Mucosa of rectum (tissue), 2 donors: ENCODE measurements at regions not wholly inside any gene's neighbourhood (a gene's known extent, or its start where the extent isn't known, plus 50 kb on each side); places are given as distances from the start of the nearest gene placed in this dataset.

ENCODE experiments used
- H3K27ac ChIP-seq, 2 donors: one replicate each; pipeline ENCODE4 v1.7.0; 2013; ENCODE audit warnings: inconsistent platforms in 2 of 2, low read depth in 2 of 2, low read length in 2 of 2
- H3K27me3 ChIP-seq, 2 donors: one replicate each; pipeline ENCODE4 v1.7.0; 2013; ENCODE audit warnings: low read length in 2 of 2; ENCODE audit not compliant: control insufficient read depth in 2 of 2, insufficient read depth in 2 of 2
- H3K36me3 ChIP-seq, 2 donors: one replicate each; pipeline ENCODE4 v1.7.0; 2013; ENCODE audit warnings: low read length in 2 of 2; ENCODE audit not compliant: control insufficient read depth in 2 of 2, insufficient read depth in 2 of 2
- H3K4me1 ChIP-seq, 2 donors: one replicate each; pipeline ENCODE4 v1.7.0; 2013; ENCODE audit warnings: low read length in 2 of 2, mild to moderate bottlenecking in 1 of 2; ENCODE audit not compliant: control insufficient read depth in 2 of 2, insufficient read depth in 2 of 2
- H3K4me3 ChIP-seq, 2 donors: one replicate each; pipeline ENCODE4 v1.7.0; 2013; ENCODE audit warnings: low read length in 2 of 2
- H3K9ac ChIP-seq, 2 donors: one replicate each; pipeline ENCODE4 v1.7.0; 2013; ENCODE audit warnings: low read length in 2 of 2, low read depth in 1 of 2, mild to moderate bottlenecking in 1 of 2
- H3K9me3 ChIP-seq, 2 donors: one replicate each; pipeline ENCODE4 v1.7.0; 2013; ENCODE audit warnings: low read length in 2 of 2; ENCODE audit not compliant: control insufficient read depth in 2 of 2
- donor health status: healthy.
- donor health status: Normal muscosa, but diverticular disease.

- Histone ChIP-seq H3K4me3 (no peak overlapping the region), H3K4me1 (peaks cover 3 to 8% of the 10 kb centered on the region in 2 donors), H3K9ac (no peak overlapping the region), H3K9me3 (no peaks in the 10 kb centered on the region), H3K36me3 (no peaks in the 10 kb centered on the region), H3K27me3 (no peaks in the 10 kb centered on the region), H3K27ac (no peak overlapping the region)
Measured at GRCh38 chr7:80278737-80279136, 144.1 kb downstream of the GNAI1 start.

DNA sequence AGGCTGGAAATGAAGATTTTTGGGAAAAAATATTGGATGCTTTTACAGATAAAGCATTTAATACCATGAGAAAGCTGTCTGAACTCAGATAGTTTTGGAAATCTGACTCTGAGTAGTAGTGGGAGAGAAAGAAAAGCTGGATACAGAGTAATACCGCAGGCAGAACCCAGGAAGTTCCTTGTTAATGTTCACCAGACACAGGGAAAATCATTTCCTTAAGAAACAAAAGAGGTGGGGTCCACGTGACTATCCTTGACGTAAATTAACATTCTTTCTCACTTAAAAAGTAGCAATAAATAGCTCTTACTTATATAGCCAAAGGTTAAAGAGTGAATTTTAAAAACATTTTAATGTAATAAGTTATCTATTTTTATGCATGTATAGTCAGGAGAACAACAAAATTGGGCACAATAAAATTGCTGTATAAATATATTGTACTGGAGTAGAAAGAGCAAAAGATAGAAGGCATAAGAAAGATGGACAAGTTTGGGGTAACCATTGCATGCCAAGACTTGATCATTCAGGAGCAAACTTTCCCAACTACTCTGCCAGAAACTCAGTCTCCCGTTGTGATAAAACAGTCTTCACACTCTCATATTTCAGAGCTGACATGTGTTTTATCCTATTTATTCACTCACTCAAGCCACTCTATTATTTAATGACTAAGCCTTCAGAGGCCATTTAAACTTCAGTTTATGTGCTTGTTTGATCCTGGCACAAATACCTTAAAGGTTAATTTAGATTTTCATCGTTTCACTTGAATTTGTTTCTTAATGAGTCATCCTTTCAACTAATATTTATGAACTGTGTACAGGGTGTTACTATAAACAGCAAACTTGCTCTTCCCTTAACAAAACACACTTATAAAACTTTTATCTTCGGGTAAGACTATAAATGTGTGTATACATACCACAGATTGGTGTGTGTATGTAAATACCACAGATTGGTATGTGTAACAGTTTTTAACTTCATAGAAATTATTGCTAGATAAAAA is 143.1 kb downstream of the GNAI1 start:
- Histone ChIP-seq H3K36me3 (no peaks in the 10 kb centered on the region), H3K4me1 (peaks cover 3 to 8% of the 10 kb centered on the region in 2 donors), H3K9me3 (no peaks in the 10 kb centered on the region), H3K27ac (peak overlapping the region; percentile 28 to 42), H3K9ac (no peak overlapping the region), H3K27me3 (no peaks in the 10 kb centered on the region), H3K4me3 (peak overlapping the region in 1 of 2 donors; percentile 17)
